Lower leg skin (tissue), 3 donors: ENCODE measurements at regions not wholly inside any gene's neighbourhood (a gene's known extent, or its start where the extent isn't known, plus 50 kb on each side); places are given as distances from the start of the nearest gene placed in this dataset.

Experiments
- POLR2A ChIP-seq, 2 donors: fragments of 450-650 bp; IDR thresholded peaks; one replicate each; pipeline ENCODE4 v1.6.1; 2016 to 2017; ENCODE audit warnings: antibody characterized with exemption in 2 of 2, mild to moderate bottlenecking in 1 of 2, moderate library complexity in 1 of 2
- TF ChIP-seq, protein P1 (sequence below), 3 donors: fragments of 450-650 bp; IDR thresholded peaks; one replicate each; pipeline ENCODE4 v1.5.1; 2016; ENCODE audit warnings: antibody characterized with exemption in 3 of 3, mild to moderate bottlenecking in 3 of 3, moderate library complexity in 2 of 3

DNA sequence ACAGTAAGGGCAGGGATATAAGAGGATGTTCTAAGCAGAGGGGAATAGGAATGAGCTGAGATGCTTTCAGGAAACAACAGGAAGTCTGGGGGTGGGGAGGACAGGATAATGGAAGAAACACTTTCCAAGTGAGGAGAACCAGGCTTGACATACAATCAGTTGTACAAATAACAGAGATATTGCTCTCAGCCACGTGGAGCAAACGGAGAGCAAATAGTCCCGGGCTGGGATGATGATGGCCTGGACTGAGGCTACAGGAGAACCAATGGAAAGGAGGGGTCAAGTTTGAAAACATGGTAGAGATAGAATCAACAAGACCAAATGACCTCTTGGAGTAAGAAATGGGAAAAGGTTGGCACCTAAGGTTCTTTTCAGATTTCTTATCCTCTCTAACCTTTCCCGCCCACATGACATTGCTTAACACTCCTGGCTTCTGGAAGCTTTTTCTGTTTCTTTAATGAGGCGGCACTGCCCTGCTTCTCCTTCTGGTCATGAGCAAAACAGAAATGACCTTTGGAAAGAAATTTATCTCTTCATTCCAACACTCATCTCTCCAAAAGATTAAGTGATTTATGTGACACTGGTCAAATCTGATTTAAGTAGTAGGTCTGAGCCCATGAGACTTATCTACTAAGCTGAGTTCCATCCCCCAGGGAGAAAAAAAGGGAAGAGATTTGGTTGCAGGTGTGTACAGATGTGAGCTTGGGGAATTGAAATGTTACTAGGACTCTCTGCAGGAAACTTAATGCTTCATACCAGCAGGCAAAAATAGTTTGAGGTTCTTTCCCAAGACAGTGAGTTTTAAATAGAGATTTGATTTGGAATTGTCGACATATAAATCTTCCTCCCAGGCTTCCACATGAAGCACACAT is 442.9 kb upstream of the HNRNPA3 start:
- TF ChIP-seq, protein P1, sequence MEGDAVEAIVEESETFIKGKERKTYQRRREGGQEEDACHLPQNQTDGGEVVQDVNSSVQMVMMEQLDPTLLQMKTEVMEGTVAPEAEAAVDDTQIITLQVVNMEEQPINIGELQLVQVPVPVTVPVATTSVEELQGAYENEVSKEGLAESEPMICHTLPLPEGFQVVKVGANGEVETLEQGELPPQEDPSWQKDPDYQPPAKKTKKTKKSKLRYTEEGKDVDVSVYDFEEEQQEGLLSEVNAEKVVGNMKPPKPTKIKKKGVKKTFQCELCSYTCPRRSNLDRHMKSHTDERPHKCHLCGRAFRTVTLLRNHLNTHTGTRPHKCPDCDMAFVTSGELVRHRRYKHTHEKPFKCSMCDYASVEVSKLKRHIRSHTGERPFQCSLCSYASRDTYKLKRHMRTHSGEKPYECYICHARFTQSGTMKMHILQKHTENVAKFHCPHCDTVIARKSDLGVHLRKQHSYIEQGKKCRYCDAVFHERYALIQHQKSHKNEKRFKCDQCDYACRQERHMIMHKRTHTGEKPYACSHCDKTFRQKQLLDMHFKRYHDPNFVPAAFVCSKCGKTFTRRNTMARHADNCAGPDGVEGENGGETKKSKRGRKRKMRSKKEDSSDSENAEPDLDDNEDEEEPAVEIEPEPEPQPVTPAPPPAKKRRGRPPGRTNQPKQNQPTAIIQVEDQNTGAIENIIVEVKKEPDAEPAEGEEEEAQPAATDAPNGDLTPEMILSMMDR (IDR thresholded peaks at IDR 0.05) = no peak
- TF ChIP-seq POLR2A (IDR thresholded peaks at IDR 0.05) = no peak
